ENCODE measurements at regions not wholly inside any gene's neighbourhood (a gene's known extent, or its start where the extent isn't known, plus 50 kb on each side); places are given as distances from the start of the nearest gene placed in this dataset.

DNA sequence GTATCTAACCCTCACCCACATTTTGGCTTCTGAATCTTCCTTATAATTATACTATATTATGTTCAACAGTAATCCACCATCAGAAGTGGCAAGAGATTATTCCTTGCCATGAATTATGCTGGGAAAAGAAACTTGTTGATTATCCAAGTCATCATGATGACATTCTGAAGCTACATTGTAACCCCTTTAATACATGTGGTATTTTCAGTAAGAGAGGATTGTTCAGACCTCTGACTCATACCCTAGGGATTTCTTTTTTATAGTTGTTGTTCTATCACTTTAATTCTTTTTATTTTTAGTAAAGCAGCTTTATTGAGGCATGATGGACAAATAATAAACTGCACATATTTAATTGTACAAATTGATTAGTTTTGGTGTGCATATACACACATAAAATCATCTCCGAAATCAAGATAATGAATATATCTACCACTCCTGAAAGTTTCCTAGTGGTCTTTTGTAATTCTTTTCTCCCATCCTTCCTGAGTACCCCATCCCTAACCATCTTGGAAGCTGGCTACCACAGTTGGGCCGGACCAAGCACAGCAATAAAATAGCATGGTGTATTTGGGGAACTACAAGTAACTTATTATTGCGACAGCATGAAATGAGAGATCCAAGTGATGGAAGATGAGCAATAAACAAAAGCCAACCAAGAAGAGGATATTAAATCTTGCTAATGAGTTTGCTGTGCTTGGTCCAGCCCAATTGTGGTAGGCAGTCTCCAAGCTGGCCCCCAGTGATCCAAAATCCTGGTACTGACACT lies 159.9 kb downstream of the BARD1 start:
- TF ChIP-seq, protein P1, sequence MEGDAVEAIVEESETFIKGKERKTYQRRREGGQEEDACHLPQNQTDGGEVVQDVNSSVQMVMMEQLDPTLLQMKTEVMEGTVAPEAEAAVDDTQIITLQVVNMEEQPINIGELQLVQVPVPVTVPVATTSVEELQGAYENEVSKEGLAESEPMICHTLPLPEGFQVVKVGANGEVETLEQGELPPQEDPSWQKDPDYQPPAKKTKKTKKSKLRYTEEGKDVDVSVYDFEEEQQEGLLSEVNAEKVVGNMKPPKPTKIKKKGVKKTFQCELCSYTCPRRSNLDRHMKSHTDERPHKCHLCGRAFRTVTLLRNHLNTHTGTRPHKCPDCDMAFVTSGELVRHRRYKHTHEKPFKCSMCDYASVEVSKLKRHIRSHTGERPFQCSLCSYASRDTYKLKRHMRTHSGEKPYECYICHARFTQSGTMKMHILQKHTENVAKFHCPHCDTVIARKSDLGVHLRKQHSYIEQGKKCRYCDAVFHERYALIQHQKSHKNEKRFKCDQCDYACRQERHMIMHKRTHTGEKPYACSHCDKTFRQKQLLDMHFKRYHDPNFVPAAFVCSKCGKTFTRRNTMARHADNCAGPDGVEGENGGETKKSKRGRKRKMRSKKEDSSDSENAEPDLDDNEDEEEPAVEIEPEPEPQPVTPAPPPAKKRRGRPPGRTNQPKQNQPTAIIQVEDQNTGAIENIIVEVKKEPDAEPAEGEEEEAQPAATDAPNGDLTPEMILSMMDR (IDR thresholded peaks at IDR 0.05), result no peak
- TF ChIP-seq POLR2A (IDR thresholded peaks at IDR 0.05), result no peak
